DOHH2 (cell line): ENCODE measurements at regions not wholly inside any gene's neighbourhood (a gene's known extent, or its start where the extent isn't known, plus 50 kb on each side); places are given as distances from the start of the nearest gene placed in this dataset.

ENCODE experiments used
- H3F3A ChIP-seq: fragments of 200-600 bp; sonication (generic), shearing (Covaris generic); 2 replicates; pipeline ENCODE4 v1.6.0; 2016; ENCODE audit warnings: antibody characterized with exemption, mild to moderate bottlenecking; ENCODE audit not compliant: control insufficient read depth, insufficient read depth
- H3K27ac ChIP-seq: fragments of 200-600 bp; sonication (generic); 2 replicates; pipeline ENCODE4 v1.5.1; 2014; ENCODE audit warnings: low read depth, mild to moderate bottlenecking, low read length, moderate library complexity
- H3K27me3 ChIP-seq: fragments of 200-600 bp; sonication (generic); 2 replicates; pipeline ENCODE4 v1.6.1; 2014; ENCODE audit warnings: mild to moderate bottlenecking, low read length, mixed read lengths; ENCODE audit not compliant: control insufficient read depth
- H3K36me3 ChIP-seq: fragments of 200-600 bp; sonication (generic); 2 replicates; pipeline ENCODE4 v1.6.1; 2014; ENCODE audit warnings: mild to moderate bottlenecking, low read length, moderate library complexity, mixed read lengths; ENCODE audit not compliant: control insufficient read depth
- H3K4me1 ChIP-seq: fragments of 200-600 bp; sonication (generic); 2 replicates; pipeline ENCODE4 v1.6.1; 2014; ENCODE audit warnings: mild to moderate bottlenecking, low read length, mixed read lengths; ENCODE audit not compliant: control insufficient read depth
- H3K4me2 ChIP-seq: fragments of 200-600 bp; sonication (generic); 2 replicates; pipeline ENCODE4 v1.6.0; 2014; ENCODE audit warnings: mild to moderate bottlenecking, low read length, moderate library complexity
- H3K4me3 ChIP-seq: fragments of 200-600 bp; sonication (generic); 2 replicates; pipeline ENCODE4 v1.5.1; 2014; ENCODE audit warnings: mild to moderate bottlenecking, low read length, mixed read lengths
- H3K79me2 ChIP-seq: fragments of 200-600 bp; sonication (generic); 2 replicates; pipeline ENCODE4 v1.6.1; 2014; ENCODE audit warnings: mild to moderate bottlenecking, low read length, mixed read lengths; ENCODE audit not compliant: control insufficient read depth
- H3K9me2 ChIP-seq: fragments of 200-600 bp; sonication (generic); replicated peaks from 2 replicates; pipeline ENCODE4 v1.6.1; 2014; ENCODE audit warnings: mild to moderate bottlenecking, low read length, mixed read lengths; ENCODE audit not compliant: control insufficient read depth
- H3K9me3 ChIP-seq: fragments of 200-600 bp; sonication (generic); 2 replicates; pipeline ENCODE4 v1.6.1; 2014; ENCODE audit warnings: antibody characterized with exemption, low read length, mixed read lengths; ENCODE audit not compliant: control insufficient read depth, insufficient read depth
- H4K20me1 ChIP-seq: fragments of 200-600 bp; sonication (generic); 2 replicates; pipeline ENCODE4 v1.6.0; 2014; ENCODE audit warnings: low read depth, mild to moderate bottlenecking, antibody characterized with exemption, low read length, moderate library complexity; ENCODE audit not compliant: control insufficient read depth, insufficient read depth
- EZH2phosphoT487 ChIP-seq: fragments of 200-600 bp; sonication (generic); IDR thresholded peaks from 2 replicates; pipeline ENCODE4 v1.6.1; 2017; ENCODE audit warnings: borderline replicate concordance, mild to moderate bottlenecking, antibody characterized with exemption, low read length, moderate library complexity, mixed read lengths
- TF ChIP-seq, protein P1 (sequence below): fragments of 200-600 bp; sonication (generic); IDR thresholded peaks from one replicate; pipeline ENCODE4 v1.5.1; 2014; ENCODE audit warnings: antibody characterized with exemption, mild to moderate bottlenecking, low read depth, low read length; ENCODE audit not compliant: poor library complexity, severe bottlenecking

DNA sequence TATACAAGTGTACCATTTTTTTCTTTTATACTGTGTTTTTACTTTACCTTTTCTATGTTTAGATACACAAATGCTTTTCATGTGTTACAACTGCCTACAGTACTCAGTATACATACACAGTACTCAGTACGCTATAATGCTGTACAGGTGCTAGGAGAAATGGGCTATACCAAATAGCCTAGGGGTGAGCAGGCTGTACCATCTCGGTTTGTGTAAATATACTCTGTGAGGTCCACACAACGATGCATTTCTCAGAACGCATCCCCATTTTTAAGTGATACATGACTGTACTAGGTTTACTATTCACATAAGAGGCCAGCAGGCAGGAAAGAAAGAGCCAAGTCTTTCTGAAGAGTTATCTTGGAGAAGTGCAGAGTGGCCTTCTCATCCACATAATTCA, 426.4 kb upstream of the MTPN start:
- Histone ChIP-seq H3K9me2 (no peaks in the 10 kb centered on the region), H3K9me3 (no peaks in the 10 kb centered on the region), H3K4me2 (no peak overlapping the region), H3K27ac (no peak overlapping the region), H3K27me3 (no peaks in the 10 kb centered on the region), H4K20me1 (no peaks in the 10 kb centered on the region), H3K79me2 (no peaks in the 10 kb centered on the region), H3K36me3 (no peaks in the 10 kb centered on the region), H3K4me1 (no peaks in the 10 kb centered on the region), H3K4me3 (no peak overlapping the region), H3F3A (no peaks in the 10 kb centered on the region)
- TF ChIP-seq, protein P1, sequence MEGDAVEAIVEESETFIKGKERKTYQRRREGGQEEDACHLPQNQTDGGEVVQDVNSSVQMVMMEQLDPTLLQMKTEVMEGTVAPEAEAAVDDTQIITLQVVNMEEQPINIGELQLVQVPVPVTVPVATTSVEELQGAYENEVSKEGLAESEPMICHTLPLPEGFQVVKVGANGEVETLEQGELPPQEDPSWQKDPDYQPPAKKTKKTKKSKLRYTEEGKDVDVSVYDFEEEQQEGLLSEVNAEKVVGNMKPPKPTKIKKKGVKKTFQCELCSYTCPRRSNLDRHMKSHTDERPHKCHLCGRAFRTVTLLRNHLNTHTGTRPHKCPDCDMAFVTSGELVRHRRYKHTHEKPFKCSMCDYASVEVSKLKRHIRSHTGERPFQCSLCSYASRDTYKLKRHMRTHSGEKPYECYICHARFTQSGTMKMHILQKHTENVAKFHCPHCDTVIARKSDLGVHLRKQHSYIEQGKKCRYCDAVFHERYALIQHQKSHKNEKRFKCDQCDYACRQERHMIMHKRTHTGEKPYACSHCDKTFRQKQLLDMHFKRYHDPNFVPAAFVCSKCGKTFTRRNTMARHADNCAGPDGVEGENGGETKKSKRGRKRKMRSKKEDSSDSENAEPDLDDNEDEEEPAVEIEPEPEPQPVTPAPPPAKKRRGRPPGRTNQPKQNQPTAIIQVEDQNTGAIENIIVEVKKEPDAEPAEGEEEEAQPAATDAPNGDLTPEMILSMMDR: no peak

DNA sequence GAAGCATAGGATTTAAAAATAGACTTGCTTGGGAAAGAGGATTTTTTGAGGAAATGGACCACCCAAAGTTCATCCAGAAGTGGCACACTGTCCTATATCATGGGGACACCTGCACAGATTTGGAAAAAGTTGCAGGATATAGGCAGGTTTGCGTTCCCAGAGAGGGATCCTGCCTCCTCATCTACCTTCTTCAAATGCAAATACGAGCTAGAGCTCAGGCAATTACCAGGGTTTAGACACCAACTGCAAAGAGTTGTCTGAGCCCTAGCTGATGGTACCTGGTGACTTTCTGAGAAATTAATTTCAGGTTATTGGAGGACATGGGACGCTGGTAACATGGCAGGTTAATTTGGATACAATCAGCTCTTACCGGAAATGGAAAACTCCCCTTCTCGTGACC, 423.7 kb upstream of the MTPN start:
- H3F3A ChIP-seq: no peaks in the 10 kb centered on the region
- no peaks in the 10 kb centered on the region for H3K4me1 ChIP-seq
- H3K9me2 ChIP-seq: no peaks in the 10 kb centered on the region
- no peak overlapping the region for H3K4me3 ChIP-seq
- H4K20me1 ChIP-seq: no peaks in the 10 kb centered on the region
- H3K27me3 ChIP-seq: no peaks in the 10 kb centered on the region
- H3K9me3 ChIP-seq: no peaks in the 10 kb centered on the region
- no peak overlapping the region for H3K27ac ChIP-seq
- H3K4me2 ChIP-seq: no peak overlapping the region
- H3K36me3 ChIP-seq: no peaks in the 10 kb centered on the region
- no peaks in the 10 kb centered on the region for H3K79me2 ChIP-seq
- no peak for TF ChIP-seq EZH2phosphoT487
- TF ChIP-seq, protein P1: no peak

DNA sequence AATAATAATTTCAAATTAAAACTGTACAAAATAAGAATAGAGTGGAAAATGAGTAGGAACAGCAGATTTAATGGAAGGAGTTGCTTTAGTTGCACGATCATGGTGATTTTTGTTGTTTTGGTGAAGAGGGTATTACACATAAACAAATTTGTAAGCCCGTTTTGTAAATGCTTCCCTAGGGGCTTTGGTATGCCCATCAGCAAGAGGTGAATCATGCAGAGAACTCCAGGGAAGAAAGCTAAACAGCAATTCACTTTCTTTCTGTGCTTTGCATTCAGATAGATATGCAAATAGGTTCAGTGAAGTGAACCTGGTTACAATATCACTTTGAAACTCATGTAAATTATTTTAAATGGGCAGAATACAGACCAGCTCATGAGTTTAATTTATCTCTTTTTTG, 422.2 kb upstream of the MTPN start:
- no peak for TF ChIP-seq EZH2phosphoT487
- no peak overlapping the region for H3K4me3 ChIP-seq
- no peaks in the 10 kb centered on the region for H4K20me1 ChIP-seq
- no peaks in the 10 kb centered on the region for H3K9me3 ChIP-seq
- no peak overlapping the region for H3K27ac ChIP-seq
- H3K36me3 ChIP-seq: no peaks in the 10 kb centered on the region
- no peaks in the 10 kb centered on the region for H3K9me2 ChIP-seq
- H3K27me3 ChIP-seq: no peaks in the 10 kb centered on the region
- H3F3A ChIP-seq: no peaks in the 10 kb centered on the region
- no peaks in the 10 kb centered on the region for H3K4me1 ChIP-seq
- H3K79me2 ChIP-seq: no peaks in the 10 kb centered on the region
- H3K4me2 ChIP-seq: no peak overlapping the region

DNA sequence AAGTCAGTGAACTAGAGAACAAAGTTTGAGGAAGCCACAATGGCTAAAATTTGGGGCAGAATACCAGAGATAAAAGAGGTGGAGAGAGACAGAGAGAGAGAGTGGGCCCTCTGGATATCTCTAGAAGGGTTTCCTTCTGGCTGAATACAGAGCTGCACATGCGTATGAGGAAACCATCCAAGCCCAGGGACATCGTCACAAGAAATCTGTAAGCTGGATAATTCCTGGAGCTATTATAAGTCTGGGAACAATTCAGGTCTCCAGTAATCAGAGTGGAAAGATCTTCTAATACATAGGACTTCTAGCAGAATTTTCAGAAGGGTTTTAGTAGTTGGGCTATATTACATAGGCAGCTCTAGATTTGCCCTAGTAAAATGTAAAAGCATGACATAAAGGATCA, 415.7 kb upstream of the MTPN start:
- H3K4me2 ChIP-seq: no peak overlapping the region
- H3K4me3 ChIP-seq: no peak overlapping the region
- no peak for TF ChIP-seq EZH2phosphoT487
- TF ChIP-seq, protein P1: no peak
- no peaks in the 10 kb centered on the region for H4K20me1 ChIP-seq
- no peaks in the 10 kb centered on the region for H3K9me3 ChIP-seq
- no peaks in the 10 kb centered on the region for H3K36me3 ChIP-seq
- no peaks in the 10 kb centered on the region for H3K79me2 ChIP-seq
- H3K27me3 ChIP-seq: no peaks in the 10 kb centered on the region
- H3K4me1 ChIP-seq: no peaks in the 10 kb centered on the region
- H3K27ac ChIP-seq: no peak overlapping the region
- no peaks in the 10 kb centered on the region for H3K9me2 ChIP-seq
- no peaks in the 10 kb centered on the region for H3F3A ChIP-seq
